Lower lobe of right lung (tissue), 2 donors: ENCODE measurements at regions not wholly inside any gene's neighbourhood (a gene's known extent, or its start where the extent isn't known, plus 50 kb on each side); places are given as distances from the start of the nearest gene placed in this dataset.

Experiments used
- ATAC-seq, 2 donors: fragments of 200-7000 bp; cut with Tn5 transposase; one replicate each; pipeline ENCODE4 v1.9.1; 2020 to 2022; ENCODE audit warnings: mild to moderate bottlenecking in 2 of 2, moderate library complexity in 2 of 2
- DNase-seq: peaks from one replicate; pipeline ENCODE4 v3.0.0-alpha.2; 2020
- H3K27ac ChIP-seq: fragments of 200-600 bp; one replicate; pipeline ENCODE4 v1.8.0; 2022
- H3K27me3 ChIP-seq: fragments of 200-600 bp; one replicate; pipeline ENCODE4 v1.8.0; 2022; ENCODE audit warnings: low read depth
- H3K36me3 ChIP-seq: fragments of 200-600 bp; one replicate; pipeline ENCODE4 v1.8.0; 2022; ENCODE audit warnings: mild to moderate bottlenecking
- H3K4me1 ChIP-seq: fragments of 200-600 bp; one replicate; pipeline ENCODE4 v1.8.0; 2022
- H3K4me3 ChIP-seq: fragments of 200-600 bp; one replicate; pipeline ENCODE4 v1.8.0; 2022; ENCODE audit warnings: mild to moderate bottlenecking
- H3K9me3 ChIP-seq: fragments of 200-600 bp; one replicate; pipeline ENCODE4 v1.8.0; 2022
- intact Hi-C: fragments of 100-400 bp; cut with DNase I; formaldehyde crosslinking; loops from one replicate; pipeline ENCODE4 v1.11.0; 2022
- TF ChIP-seq, protein P1 (sequence below): fragments of 200-600 bp; IDR thresholded peaks from one replicate; pipeline ENCODE4 v1.8.0; 2022; ENCODE audit warnings: antibody characterized with exemption, mild to moderate bottlenecking
- donor health status: DM: no; HTN: yes; CAD: no; lungs with severe emphysema.

DNA sequence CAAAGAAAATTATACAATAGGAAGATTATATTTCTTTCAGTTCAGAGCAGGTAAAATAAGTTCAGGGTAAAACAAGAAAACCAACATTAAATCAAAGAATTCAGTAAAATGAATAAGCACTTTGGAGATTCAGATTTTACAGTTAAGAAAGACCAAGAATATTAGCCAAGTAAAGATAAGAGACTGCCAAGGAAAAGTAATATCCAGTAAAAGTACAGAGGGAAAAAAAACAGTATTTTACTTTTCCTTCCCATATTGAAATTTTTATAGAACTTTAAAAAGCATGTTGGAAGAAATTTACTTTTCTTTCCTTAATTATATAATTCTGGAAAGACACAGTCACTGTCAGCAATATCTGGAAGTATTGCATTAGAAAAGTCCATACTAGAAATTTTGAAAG is 393.4 kb downstream of the NFIB start:
- Histone ChIP-seq H3K27ac (no peak overlapping the region), H3K27me3 (no peaks in the 10 kb centered on the region), H3K9me3 (no peaks in the 10 kb centered on the region), H3K4me3 (no peak overlapping the region), H3K36me3 (no peaks in the 10 kb centered on the region), H3K4me1 (no peaks in the 10 kb centered on the region)
- no peak for DNase-seq
- TF ChIP-seq, protein P1, sequence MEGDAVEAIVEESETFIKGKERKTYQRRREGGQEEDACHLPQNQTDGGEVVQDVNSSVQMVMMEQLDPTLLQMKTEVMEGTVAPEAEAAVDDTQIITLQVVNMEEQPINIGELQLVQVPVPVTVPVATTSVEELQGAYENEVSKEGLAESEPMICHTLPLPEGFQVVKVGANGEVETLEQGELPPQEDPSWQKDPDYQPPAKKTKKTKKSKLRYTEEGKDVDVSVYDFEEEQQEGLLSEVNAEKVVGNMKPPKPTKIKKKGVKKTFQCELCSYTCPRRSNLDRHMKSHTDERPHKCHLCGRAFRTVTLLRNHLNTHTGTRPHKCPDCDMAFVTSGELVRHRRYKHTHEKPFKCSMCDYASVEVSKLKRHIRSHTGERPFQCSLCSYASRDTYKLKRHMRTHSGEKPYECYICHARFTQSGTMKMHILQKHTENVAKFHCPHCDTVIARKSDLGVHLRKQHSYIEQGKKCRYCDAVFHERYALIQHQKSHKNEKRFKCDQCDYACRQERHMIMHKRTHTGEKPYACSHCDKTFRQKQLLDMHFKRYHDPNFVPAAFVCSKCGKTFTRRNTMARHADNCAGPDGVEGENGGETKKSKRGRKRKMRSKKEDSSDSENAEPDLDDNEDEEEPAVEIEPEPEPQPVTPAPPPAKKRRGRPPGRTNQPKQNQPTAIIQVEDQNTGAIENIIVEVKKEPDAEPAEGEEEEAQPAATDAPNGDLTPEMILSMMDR: no peak
- ATAC-seq: no peak
- intact Hi-C loops: no loop called here

DNA sequence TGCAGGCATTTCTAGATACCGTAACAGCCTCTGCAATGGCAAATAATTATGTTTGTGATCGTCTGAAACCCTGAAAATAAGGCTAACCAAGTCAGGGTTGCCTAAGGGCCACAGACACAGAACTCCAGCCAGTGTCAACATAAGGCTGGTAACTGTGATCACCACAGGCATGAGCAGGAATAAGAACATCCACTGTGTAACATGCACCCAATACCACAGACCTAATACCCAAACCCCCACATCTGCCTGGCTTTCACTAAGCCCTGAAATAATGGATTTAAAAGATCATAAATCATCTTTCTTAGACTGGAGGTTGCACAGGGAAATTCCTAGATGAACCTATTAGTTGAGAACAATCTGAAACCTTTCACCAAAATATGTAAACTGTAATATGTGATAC is 394.5 kb downstream of the NFIB start:
- ATAC-seq (no peak), DNase-seq (no peak)
- Histone ChIP-seq H3K9me3 (no peaks in the 10 kb centered on the region), H3K27me3 (no peaks in the 10 kb centered on the region), H3K4me3 (no peak overlapping the region), H3K4me1 (no peaks in the 10 kb centered on the region), H3K36me3 (no peaks in the 10 kb centered on the region), H3K27ac (no peak overlapping the region)
- intact Hi-C loops: no loop called here
- TF ChIP-seq, protein P1: no peak

DNA sequence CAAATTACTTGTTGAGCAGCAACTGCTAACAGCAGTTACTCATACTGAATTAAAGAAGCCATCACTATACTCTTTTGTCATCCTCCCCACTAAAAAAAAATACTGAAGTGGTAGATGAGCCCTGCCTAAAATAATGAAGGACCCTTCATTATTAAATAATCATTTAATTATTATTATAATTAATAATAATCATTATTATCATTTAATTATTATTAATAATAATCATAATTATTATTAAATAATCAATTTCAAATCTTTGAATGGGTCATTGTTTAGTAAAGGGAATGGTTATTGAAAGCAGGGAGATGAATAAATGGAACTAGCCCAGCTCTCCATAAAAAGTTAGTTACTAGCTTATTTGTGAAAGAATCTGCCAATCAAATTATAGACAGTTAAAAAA is 396.4 kb downstream of the NFIB start:
- Histone ChIP-seq H3K27me3 (no peaks in the 10 kb centered on the region), H3K27ac (no peak overlapping the region), H3K9me3 (no peaks in the 10 kb centered on the region), H3K36me3 (no peaks in the 10 kb centered on the region), H3K4me3 (no peak overlapping the region), H3K4me1 (no peaks in the 10 kb centered on the region)
- TF ChIP-seq, protein P1: no peak
- ATAC-seq (no peak), DNase-seq (no peak)
- intact Hi-C loops: no loop called here

DNA sequence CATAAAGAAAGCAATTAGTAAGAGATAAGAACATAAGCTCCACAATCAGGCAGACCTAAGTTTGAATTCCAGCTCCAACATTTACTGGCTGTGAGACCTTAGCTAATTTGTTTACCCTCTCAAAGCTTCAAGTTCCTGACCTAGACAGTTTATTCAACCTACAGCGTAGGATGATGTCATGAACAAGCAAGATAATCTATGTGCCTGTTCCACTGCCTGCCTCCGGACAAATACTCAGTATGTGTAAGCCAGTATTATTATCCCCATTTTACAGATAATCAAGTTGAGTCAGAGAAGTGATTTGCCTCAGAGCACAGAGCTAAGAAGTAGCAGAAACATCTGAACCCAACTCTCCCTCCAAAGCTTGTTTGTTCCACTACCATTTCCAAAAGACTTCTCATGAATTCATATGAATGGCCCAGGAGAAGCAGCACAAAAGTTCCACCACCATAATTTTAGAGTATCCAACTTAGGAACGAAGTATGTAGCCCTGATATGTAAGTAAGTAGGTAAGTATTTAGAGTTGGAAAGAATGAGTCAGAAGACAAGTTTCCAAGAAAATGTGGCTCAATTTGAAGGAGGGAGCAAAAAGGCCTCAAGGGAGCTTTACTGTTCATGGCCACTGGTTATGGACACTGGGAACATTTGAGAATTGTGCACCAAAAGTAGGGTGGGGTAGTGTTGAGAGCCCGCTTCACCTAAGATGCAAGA is 398.2 kb downstream of the NFIB start:
- no peaks in the 10 kb centered on the region for H3K9me3 ChIP-seq
- intact Hi-C loops: no loop called here
- no peaks in the 10 kb centered on the region for H3K27me3 ChIP-seq
- TF ChIP-seq, protein P1: no peak
- H3K27ac ChIP-seq: no peak overlapping the region
- no peaks in the 10 kb centered on the region for H3K36me3 ChIP-seq
- H3K4me1 ChIP-seq: no peaks in the 10 kb centered on the region
- no peak overlapping the region for H3K4me3 ChIP-seq
- ATAC-seq (no peak), DNase-seq (no peak)

DNA sequence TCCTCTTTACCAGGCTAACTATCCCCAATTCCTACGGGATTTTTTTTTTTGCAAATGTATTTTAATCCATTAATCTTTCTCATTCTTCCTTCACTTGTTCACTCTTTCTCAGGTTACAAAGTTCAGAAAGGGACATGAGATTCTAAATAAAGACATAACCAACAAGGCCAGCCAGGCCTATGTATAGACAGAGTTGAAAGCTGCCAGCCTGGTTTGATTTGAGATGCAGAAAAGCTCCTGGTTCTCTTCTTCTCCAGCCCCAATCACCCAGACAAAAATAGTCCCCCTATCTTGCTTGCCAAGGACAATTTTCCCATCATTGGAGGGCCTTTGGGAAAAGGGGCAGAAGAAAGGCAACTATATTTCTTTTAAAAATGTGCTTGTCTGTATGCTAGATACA is 398.8 kb downstream of the NFIB start:
- Histone ChIP-seq H3K4me1 (no peaks in the 10 kb centered on the region), H3K36me3 (no peaks in the 10 kb centered on the region), H3K27ac (no peak overlapping the region), H3K27me3 (no peaks in the 10 kb centered on the region), H3K4me3 (no peak overlapping the region), H3K9me3 (no peaks in the 10 kb centered on the region)
- TF ChIP-seq, protein P1: no peak
- DNase-seq: no peak
- no peak for ATAC-seq
- intact Hi-C loops: no loop called here
